H1 (cell line): ENCODE measurements at regions not wholly inside any gene's neighbourhood (a gene's known extent, or its start where the extent isn't known, plus 50 kb on each side); places are given as distances from the start of the nearest gene placed in this dataset.

Experiments
- CTCF ChIA-PET: fragments of 300-600 bp; sonication (Branson Sonifier 250); formaldehyde crosslinking; loops from one replicate; lab custom pipeline; 2021; ENCODE audit not compliant: partially characterized antibody; lab: Charles Lee
- POLR2A ChIA-PET: fragments of 300-600 bp; sonication (Branson Sonifier 250); formaldehyde crosslinking; loops from one replicate; lab custom pipeline; 2021; ENCODE audit warnings: inconsistent platforms; ENCODE audit not compliant: partially characterized antibody; lab: Charles Lee
- DNase-seq, 2 experiments: peaks; one replicate each; pipeline versions ENCODE4 v3.0.0 to v3.0.0-alpha.2; 2010 to 2022; ENCODE audit warnings: low spot score in 2 of 2, low read depth in 1 of 2, mixed read lengths in 1 of 2
- FAIRE-seq: peaks from 2 replicates; lab custom pipeline; 2011; peaks lifted over from hg19 to GRCh38; lab: Jason Lieb, UNC
- H2AFZ ChIP-seq: 2 replicates; pipeline ENCODE4 v1.8.1; 2012; ENCODE audit warnings: low read length, inconsistent platforms
- H2AK5ac ChIP-seq: 2 replicates; pipeline ENCODE4 v1.6.1; 2013; ENCODE audit warnings: low read depth, low read length
- H2BK120ac ChIP-seq: replicated peaks from 2 replicates; pipeline ENCODE3; 2013; ENCODE audit warnings: low read depth, low read length, inconsistent platforms
- H2BK12ac ChIP-seq: 2 replicates; pipeline ENCODE4 v1.6.1; 2013; ENCODE audit warnings: low read depth, low read length
- H2BK15ac ChIP-seq: 2 replicates; pipeline ENCODE4 v1.6.1; 2013; ENCODE audit warnings: low read length
- H2BK20ac ChIP-seq: 2 replicates; pipeline ENCODE4 v1.6.1; 2013; ENCODE audit warnings: low read length
- H2BK5ac ChIP-seq: 2 replicates; pipeline ENCODE4 v1.6.1; 2013; ENCODE audit warnings: low read depth, low read length
- H3K14ac ChIP-seq: 2 replicates; pipeline ENCODE4 v1.6.1; 2013; ENCODE audit warnings: inconsistent platforms; ENCODE audit not compliant: insufficient read length
- H3K18ac ChIP-seq: 2 replicates; pipeline ENCODE4 v1.6.1; 2013; ENCODE audit warnings: low read length; ENCODE audit errors: extremely low read depth
- H3K23ac ChIP-seq: 2 replicates; pipeline ENCODE4 v1.6.1; 2013; ENCODE audit warnings: inconsistent platforms; ENCODE audit not compliant: insufficient read length
- H3K23me2 ChIP-seq: 2 replicates; pipeline ENCODE4 v1.6.1; 2013; ENCODE audit warnings: low read depth, low read length
- H3K27ac ChIP-seq: 2 replicates; pipeline ENCODE4 v1.6.1; 2011; ENCODE audit warnings: low read depth, low read length, inconsistent platforms
- H3K27me3 ChIP-seq, 4 experiments: replicated peaks in 1 of 4; 1 replicate in 1 of 4; 2 replicates in 3 of 4; pipeline versions ENCODE4 v1.6.1 to v1.8.1; 2011 to 2013; ENCODE audit warnings: low read length in 3 of 4, mild to moderate bottlenecking in 3 of 4, inconsistent platforms in 2 of 4, mixed read lengths in 2 of 4, moderate library complexity in 1 of 4; ENCODE audit not compliant: control insufficient read depth in 3 of 4, insufficient read depth in 3 of 4; ENCODE audit errors: extremely low read depth in 1 of 4
- H3K36me3 ChIP-seq, 4 experiments: 2 replicates each; pipeline versions ENCODE4 v1.6.1 to v1.8.1; 2011 to 2013; ENCODE audit warnings: mild to moderate bottlenecking in 4 of 4, low read length in 3 of 4, moderate library complexity in 2 of 4, control low read depth in 1 of 4, inconsistent platforms in 1 of 4; ENCODE audit not compliant: insufficient read depth in 4 of 4, control insufficient read depth in 2 of 4
- H3K4ac ChIP-seq: replicated peaks from 2 replicates; pipeline ENCODE3; 2013; ENCODE audit warnings: low read length, low read depth, mixed read lengths, inconsistent platforms; ENCODE audit not compliant: insufficient read length
- H3K4me1 ChIP-seq, 4 experiments: replicated peaks in 1 of 4; 1 replicate in 1 of 4; 2 replicates in 3 of 4; pipeline versions ENCODE4 v1.6.1 to v1.8.1; 2011 to 2013; ENCODE audit warnings: low read length in 3 of 4, inconsistent platforms in 2 of 4, mixed read lengths in 1 of 4; ENCODE audit not compliant: insufficient read depth in 4 of 4, control insufficient read depth in 3 of 4
- H3K4me2 ChIP-seq, 2 experiments: 2 replicates each; pipeline versions ENCODE4 v1.6.1 to v1.8.1; 2011 to 2013; ENCODE audit warnings: low read depth in 2 of 2, low read length in 2 of 2, control low read depth in 1 of 2, inconsistent platforms in 1 of 2, mild to moderate bottlenecking in 1 of 2; ENCODE audit not compliant: insufficient read depth in 1 of 2
- H3K4me3 ChIP-seq, 4 experiments: fragments of 200-600, 300-600 bp in 1 of 4; sonication (generic), shearing (Covaris generic), sonication (Bioruptor Twin) in 1 of 4; 2 replicates each; pipeline versions ENCODE4 v1.5.1 to v1.8.1; 2011 to 2016; ENCODE audit warnings: low read length in 4 of 4, low read depth in 3 of 4, control low read depth in 2 of 4, inconsistent platforms in 2 of 4, mild to moderate bottlenecking in 2 of 4, mixed read lengths in 1 of 4, moderate library complexity in 1 of 4; ENCODE audit not compliant: insufficient read depth in 2 of 4; ENCODE audit errors: extremely low read depth in 1 of 4
- H3K56ac ChIP-seq: replicated peaks from 2 replicates; pipeline ENCODE3; 2013; ENCODE audit warnings: low read depth, mild to moderate bottlenecking, mixed read lengths, low read length, inconsistent platforms; ENCODE audit not compliant: insufficient read length
- H3K79me1 ChIP-seq: 2 replicates; pipeline ENCODE4 v1.6.1; 2013; ENCODE audit warnings: low read depth, low read length, control low read depth
- H3K79me2 ChIP-seq, 2 experiments: 2 replicates each; pipeline versions ENCODE4 v1.6.1 to v1.8.1; 2012 to 2013; ENCODE audit warnings: low read length in 2 of 2, mild to moderate bottlenecking in 2 of 2, inconsistent platforms in 1 of 2; ENCODE audit not compliant: insufficient read depth in 2 of 2, control insufficient read depth in 1 of 2
- H3K9ac ChIP-seq, 4 experiments: replicated peaks in 1 of 4; 1 replicate in 1 of 4; 2 replicates in 3 of 4; pipeline versions ENCODE4 v1.6.1 to v1.8.1; 2011 to 2013; ENCODE audit warnings: low read depth in 3 of 4, low read length in 3 of 4, control low read depth in 2 of 4, mild to moderate bottlenecking in 2 of 4, moderate library complexity in 2 of 4, inconsistent platforms in 1 of 4; ENCODE audit errors: extremely low read depth in 1 of 4
- H3K9me3 ChIP-seq, 2 experiments: 2 replicates each; pipeline versions ENCODE4 v1.6.1 to v1.8.1; 2012 to 2013; ENCODE audit warnings: mild to moderate bottlenecking in 2 of 2, moderate library complexity in 2 of 2, control low read depth in 1 of 2, inconsistent platforms in 1 of 2, low read depth in 1 of 2, low read length in 1 of 2, mixed read lengths in 1 of 2; ENCODE audit not compliant: insufficient read depth in 2 of 2
- H4K20me1 ChIP-seq, 2 experiments: replicated peaks in 1 of 2; 2 replicates each; pipeline versions ENCODE3 to v1.8.1; 2011 to 2013; ENCODE audit warnings: inconsistent platforms in 2 of 2, low read length in 2 of 2, mild to moderate bottlenecking in 1 of 2; ENCODE audit not compliant: insufficient read depth in 2 of 2, control insufficient read depth in 1 of 2
- H4K5ac ChIP-seq: 2 replicates; pipeline ENCODE4 v1.6.1; 2013; ENCODE audit warnings: low read length, low read depth, mixed read lengths, inconsistent platforms; ENCODE audit not compliant: insufficient read length
- H4K8ac ChIP-seq: 2 replicates; pipeline ENCODE4 v1.8.0; 2013; ENCODE audit warnings: mild to moderate bottlenecking, moderate library complexity, low read length, inconsistent platforms; ENCODE audit not compliant: insufficient read depth; ENCODE audit errors: extremely low read depth
- H4K91ac ChIP-seq: replicated peaks from 2 replicates; pipeline ENCODE3; 2013; ENCODE audit warnings: low read length, mixed read lengths, inconsistent platforms; ENCODE audit not compliant: insufficient read length
- CREB1 ChIP-seq: IDR thresholded peaks from 2 replicates; pipeline ENCODE4 v1.6.1; 2012; ENCODE audit warnings: inconsistent platforms
- FOSL1 ChIP-seq: IDR thresholded peaks from 2 replicates; pipeline ENCODE4 v1.6.1; 2011; ENCODE audit warnings: mild to moderate bottlenecking, low read depth, low read length, moderate library complexity; ENCODE audit not compliant: insufficient read depth
- NRF1 ChIP-seq: IDR thresholded peaks from 2 replicates; pipeline ENCODE4 v1.6.1; 2011; ENCODE audit warnings: mild to moderate bottlenecking, low read depth, low read length, improper control_type of control experiment
- RXRA ChIP-seq: IDR thresholded peaks from 2 replicates; pipeline ENCODE4 v1.6.1; 2011; ENCODE audit warnings: low read depth, mild to moderate bottlenecking, low read length, moderate library complexity; ENCODE audit not compliant: insufficient read depth
- SIX5 ChIP-seq: IDR thresholded peaks from 2 replicates; pipeline ENCODE4 v1.6.1; 2011; ENCODE audit warnings: mild to moderate bottlenecking, low read depth, low read length

- H3K4me3 ChIP-seq, result no peak overlapping the region
- H3K4ac ChIP-seq, result no peak overlapping the region
- H2AFZ ChIP-seq, result no peak overlapping the region
- CTCF ChIA-PET, result no interaction called here
- no peaks in the 10 kb centered on the region; the same call in 1 of the 2 replicates for H3K23me2 ChIP-seq
- FAIRE-seq, result no peak
- H3K18ac ChIP-seq, result no peak overlapping the region
- no peak overlapping the region for H2AK5ac ChIP-seq
- H4K20me1 ChIP-seq, result no peaks in the 10 kb centered on the region
- H3K79me1 ChIP-seq, result no peaks in the 10 kb centered on the region
- H2BK20ac ChIP-seq, result no peak overlapping the region
- H3K9me3 ChIP-seq, result 0 out of 4 replicates have a peak, but pooled peaks cover 0 to 1% of the 10 kb centered on the region in 2 experiments
- no peak overlapping the region for H4K91ac ChIP-seq
- no peak overlapping the region for H2BK12ac ChIP-seq
- H2BK15ac ChIP-seq, result no peak overlapping the region
- DNase-seq, result no peak
- H3K4me1 ChIP-seq, result no peaks in the 10 kb centered on the region
- H3K4me2 ChIP-seq, result no peak overlapping the region
- H2BK120ac ChIP-seq, result no peak overlapping the region
- H3K27ac ChIP-seq, result no peak overlapping the region
- no peaks in the 10 kb centered on the region for H3K27me3 ChIP-seq
- H3K36me3 ChIP-seq, result no peaks in the 10 kb centered on the region
- no peak overlapping the region for H2BK5ac ChIP-seq
- H3K79me2 ChIP-seq, result no peaks in the 10 kb centered on the region
- no peak overlapping the region for H3K9ac ChIP-seq
- no peak overlapping the region for H4K8ac ChIP-seq
- H4K5ac ChIP-seq, result no peak overlapping the region
- H3K23ac ChIP-seq, result no peak overlapping the region
- TF ChIP-seq SIX5 (no peak), CREB1 (no peak), FOSL1 (no peak), NRF1 (no peak), RXRA (no peak)
- no peak overlapping the region for H3K56ac ChIP-seq
- no peak overlapping the region for H3K14ac ChIP-seq
- POLR2A ChIA-PET, result no interaction called here
Observed at GRCh38 chr2:146597291-146597690, 1247.5 kb upstream of the ACVR2A start.
